IPS-11a (cell line): ENCODE measurements at regions not wholly inside any gene's neighbourhood (a gene's known extent, or its start where the extent isn't known, plus 50 kb on each side); places are given as distances from the start of the nearest gene placed in this dataset.

Experiments used
- H3K4me3 ChIP-seq: one replicate; pipeline ENCODE4 v1.5.1; 2013; ENCODE audit warnings: low read depth, low read length, control low read depth

GRCh38 chr3:106167728-106168127 is 298.9 kb upstream of the CBLB start:
- H3K4me3 ChIP-seq, result no peak overlapping the region

- H3K4me3 ChIP-seq, result no peak overlapping the region
These were observed 300.3 kb upstream of the CBLB start for GRCh38 chr3:106168962-106169750.

DNA sequence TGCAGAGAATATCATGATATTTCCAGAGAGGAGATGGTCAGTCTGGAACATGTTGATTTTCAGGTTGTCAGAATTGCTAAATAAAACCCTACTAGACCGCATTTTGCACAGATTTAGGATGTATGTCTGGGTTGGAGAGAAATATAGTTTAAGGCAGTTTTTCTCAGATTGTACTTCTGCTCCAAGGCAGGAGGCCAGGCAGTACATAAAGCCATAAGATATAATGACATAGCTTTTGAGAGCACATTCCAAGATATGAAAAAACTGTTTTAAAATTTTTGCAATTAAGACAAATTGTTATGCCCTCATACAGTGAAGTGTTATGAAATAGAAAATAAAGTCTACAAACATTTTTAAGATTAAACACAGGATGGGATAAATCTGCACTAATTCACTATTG is 301.8 kb upstream of the CBLB start:
- H3K4me3 ChIP-seq, result no peak overlapping the region

- H3K4me3 ChIP-seq, result no peak overlapping the region
These were observed 303.3 kb upstream of the CBLB start for GRCh38 chr3:106172101-106172500.

DNA sequence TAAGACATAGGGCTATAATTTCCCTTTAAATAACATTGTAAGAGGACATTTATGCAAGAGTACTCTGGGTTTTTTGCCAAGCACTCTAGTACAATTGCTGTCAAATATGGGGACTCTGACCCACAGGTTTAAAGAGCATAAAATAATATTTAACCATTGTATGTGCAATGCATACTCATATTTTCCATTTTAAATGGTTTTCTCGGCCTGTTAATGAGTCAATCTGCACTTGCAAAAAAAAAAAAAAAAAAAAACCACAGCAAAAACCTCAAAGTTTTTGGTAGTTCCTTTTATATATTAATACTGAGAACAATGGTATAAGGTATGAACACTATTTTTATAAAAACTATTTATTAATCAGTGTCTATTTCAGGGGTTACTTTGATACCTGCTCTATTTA is 304.0 kb upstream of the CBLB start:
- no peak overlapping the region for H3K4me3 ChIP-seq

DNA sequence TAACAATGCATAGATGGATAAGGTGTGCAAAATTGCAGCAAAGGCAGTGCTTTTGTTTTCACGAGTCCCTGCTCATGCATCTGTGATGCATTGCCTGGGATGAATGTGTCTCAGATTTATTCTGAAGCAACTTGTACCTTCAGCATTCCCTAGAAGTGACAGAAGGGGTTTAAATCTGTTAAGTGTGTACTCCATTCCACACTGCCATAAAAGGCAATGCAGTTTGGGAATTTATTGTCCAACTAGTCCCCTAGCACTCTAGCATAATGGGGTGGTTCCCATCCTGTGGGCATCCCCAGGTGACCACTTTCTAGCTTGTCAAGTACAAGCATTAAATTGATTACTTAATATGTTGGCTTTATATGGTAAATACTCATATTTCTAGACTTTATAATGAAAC is 306.5 kb upstream of the CBLB start:
- H3K4me3 ChIP-seq, result no peak overlapping the region

DNA sequence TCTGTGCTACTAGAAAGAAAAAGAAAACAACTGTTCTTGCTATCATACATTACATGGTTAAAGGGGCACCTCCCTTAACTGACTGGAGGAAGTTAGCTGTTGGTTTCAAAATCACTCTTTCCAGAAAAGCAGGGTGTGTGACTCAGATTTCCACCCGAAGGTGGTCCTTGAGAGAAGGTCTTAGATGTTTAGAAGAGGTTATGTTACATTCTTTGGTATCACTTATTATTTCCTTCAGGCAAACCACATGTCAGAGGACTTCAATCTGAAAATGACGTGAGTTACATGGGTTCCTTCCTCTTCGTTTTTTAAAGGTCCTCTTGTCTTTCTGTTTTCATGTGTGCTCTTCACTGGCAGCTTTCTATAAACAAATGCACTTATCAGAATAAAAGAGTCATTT is 307.9 kb upstream of the CBLB start:
- H3K4me3 ChIP-seq, result no peak overlapping the region

DNA sequence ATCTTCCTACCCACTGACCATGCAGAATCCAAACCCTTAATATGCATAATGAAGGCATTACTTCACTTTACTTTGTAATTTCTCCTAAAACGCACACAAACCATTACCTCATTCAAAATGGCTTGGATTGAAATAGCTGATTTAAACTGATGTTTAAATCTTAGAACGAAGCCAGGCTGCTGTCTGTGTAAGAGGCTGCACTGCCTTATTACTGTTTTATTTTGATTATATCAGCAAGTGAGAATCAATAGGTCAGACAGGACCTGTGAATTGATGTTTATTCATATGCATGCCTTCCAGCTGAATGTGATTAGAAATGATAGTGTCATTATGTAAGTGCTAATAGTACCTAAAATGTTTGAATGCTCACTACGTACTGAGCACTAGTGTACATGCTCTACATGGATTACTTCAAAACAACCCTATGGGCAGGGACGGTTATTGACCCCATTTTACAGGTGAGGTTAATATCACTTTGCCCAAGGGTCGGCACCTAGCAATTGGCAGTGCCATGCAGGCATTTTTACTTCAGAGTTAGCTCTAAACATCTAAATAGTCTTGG is 314.2 kb upstream of the CBLB start:
- H3K4me3 ChIP-seq, result no peak overlapping the region

DNA sequence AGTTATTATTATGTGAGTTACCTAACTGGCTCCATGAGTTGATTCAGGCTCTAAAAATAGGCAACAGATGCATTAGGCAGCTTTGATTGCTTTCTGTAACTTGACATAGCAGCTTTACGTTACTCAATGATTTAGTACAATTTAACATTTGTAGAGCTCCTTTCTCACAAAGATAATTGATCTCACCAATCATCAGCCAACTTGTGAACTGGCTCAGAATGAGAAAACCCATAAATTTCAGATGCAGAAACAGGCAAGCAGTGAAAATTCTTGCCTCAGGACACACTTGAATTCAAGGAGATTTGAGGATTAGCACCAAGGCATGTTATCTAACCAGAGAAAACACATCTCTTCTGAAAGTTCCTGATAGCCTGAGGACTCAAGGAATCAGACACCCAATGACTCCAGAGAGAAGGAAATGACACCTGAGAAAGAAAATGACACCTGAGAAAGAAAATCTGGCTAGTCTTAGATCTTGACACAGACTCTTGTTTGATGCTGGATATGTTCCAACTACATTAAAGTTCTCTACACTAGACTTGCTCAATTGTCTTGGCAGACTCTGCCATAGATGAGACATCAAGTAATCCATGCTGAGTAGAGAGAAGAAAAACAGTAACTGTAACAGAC is 315.1 kb upstream of the CBLB start:
- H3K4me3 ChIP-seq, result no peak overlapping the region

DNA sequence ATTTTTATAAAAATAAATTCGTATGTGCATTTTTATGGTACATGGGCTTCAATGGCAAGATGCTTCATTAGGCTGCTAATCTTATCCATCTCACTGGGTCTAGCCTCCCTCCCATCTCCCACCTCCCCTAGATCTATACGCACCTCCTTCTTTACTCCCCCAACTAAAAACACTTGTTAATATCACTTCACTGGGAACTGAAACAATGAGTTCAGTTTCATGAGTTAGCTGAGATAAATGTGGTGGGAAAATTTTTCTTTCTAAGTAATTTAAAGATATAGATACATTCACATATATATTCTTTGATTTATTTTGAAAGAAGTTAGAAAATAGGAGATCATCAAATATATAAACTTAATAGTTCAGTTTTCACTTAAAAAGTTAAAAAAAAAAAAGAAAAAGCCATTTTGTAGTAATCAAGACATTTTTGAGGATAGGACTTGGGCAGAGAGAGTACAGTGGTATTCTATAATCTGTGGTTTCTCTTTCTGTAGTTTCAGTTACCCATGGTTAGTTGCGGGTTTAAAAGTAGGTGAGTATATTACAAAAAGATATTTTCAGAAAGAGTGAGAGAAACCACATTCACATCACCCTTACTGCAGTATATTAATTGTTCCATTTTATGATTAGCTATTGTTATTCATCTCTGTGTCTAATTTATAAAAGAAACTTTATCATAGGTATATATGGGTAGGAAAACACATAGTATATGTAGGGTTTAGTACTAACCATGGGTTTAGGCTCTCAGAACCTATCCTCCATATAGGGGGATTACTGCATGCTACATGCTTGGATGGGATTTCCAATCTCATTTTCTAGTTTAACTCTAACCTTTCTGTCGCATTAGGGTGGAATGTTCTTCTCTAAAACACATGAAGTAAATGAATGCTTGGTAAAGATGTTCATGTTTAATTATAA is 316.0 kb upstream of the CBLB start:
- H3K4me3 ChIP-seq, result no peak overlapping the region

DNA sequence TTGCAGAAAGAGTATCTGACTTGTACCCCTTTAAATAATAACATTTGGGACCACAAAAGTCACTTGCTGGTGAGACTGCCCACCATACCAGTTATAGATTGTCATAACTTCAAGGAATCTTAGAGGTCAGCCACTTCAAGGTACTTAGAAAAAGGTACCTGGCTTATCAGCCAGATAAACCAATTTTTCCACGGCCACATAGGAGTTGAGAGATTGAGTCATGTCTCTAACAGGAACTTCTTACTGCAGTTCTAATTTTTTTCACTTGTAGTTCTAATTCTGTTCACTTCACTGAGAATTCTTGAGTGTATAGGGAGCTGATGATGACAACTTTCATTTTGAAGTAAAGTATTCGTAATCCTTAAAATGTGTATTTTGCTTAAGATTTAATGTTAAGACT is 317.1 kb upstream of the CBLB start:
- no peak overlapping the region for H3K4me3 ChIP-seq

GRCh38 chr3:106190296-106190695 is 321.5 kb upstream of the CBLB start:
- H3K4me3 ChIP-seq, result no peak overlapping the region

DNA sequence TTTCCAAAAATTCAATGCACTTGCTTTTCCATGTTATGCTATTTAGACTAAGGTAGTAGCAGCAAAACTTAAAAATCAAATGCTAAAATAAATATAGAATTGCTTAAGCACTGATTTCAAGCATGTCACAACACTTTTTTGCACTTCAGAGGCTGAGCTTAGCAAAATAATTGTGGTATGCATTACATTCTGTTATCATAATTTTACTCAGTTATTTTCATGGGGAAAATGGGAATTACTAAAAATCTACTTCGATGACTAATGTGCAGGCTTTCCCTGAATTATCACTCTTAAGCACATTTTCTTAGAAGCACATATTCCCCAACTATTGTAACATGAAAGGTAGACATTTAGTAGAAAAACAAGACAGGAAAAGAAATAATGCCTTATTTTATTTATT is 322.4 kb upstream of the CBLB start:
- H3K4me3 ChIP-seq, result no peak overlapping the region

DNA sequence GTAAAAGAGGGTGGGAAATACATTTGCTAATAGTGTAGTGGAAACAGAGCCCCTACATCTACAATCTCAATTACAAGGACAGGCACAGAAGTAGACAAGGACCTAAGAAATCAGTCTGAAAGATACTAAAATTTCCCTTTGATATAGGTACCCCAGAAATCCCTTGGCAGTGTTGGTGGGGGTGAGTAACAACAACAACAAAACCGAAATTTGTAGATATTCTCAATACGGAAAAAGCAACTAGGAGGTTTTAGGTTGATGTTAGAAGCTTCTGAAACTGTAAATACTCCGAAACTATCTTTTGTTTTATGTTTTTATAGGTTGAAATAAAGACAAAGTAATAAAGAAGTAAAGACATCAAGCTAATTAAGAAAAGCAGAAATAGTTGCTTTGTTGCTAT is 323.1 kb upstream of the CBLB start:
- H3K4me3 ChIP-seq, result no peak overlapping the region

DNA sequence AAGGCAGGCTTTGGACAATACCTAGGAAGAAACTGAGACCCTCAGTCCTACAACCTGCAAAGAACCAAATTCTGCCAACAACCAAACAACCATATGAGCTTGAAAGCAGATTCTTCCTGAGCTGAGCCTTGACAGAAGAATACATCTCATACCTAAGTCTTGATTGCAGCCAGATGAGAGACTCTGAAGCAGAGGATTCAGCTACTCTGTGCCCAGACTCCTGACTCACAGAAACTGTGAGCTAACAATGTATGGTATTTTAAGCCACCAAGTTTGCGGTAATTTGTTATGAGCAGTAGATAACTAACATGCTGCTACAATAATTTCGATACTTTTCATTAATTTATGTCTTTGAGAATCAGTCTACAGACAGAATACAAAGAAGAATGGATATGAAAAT is 325.1 kb upstream of the CBLB start:
- H3K4me3 ChIP-seq, result no peak overlapping the region

- H3K4me3 ChIP-seq, result no peak overlapping the region
These were observed 325.9 kb upstream of the CBLB start for GRCh38 chr3:106194726-106195125.

DNA sequence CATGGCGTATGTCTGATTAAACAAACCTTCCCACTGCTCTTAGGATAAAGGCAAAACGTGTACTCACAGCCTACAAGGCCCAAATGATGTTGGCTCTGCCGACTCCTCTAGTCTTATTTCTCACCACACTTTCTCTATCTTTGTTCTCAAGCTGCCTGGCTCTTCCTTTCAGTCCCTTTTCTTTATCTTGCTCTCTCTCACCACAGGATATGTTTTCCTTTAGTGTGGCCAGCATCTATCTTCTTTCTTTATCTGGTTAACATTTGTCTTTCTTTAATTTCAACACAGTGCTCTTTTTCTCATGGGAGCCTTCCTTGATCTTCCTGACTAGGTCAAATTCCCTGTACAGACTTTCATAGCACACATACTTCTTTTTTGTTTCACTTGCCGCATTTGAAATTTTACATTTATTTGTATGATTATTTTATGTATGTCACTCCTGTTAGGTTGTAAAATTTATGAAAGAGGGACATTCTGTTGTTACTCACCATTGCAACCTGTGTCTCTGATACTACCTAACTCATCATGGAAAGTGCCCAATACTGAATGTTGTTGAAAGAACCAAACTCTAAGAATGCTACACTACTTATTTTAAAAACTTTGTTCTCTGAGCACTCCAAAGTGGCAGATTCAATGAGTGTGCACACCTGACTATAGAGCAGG is 328.9 kb upstream of the CBLB start:
- H3K4me3 ChIP-seq, result no peak overlapping the region

DNA sequence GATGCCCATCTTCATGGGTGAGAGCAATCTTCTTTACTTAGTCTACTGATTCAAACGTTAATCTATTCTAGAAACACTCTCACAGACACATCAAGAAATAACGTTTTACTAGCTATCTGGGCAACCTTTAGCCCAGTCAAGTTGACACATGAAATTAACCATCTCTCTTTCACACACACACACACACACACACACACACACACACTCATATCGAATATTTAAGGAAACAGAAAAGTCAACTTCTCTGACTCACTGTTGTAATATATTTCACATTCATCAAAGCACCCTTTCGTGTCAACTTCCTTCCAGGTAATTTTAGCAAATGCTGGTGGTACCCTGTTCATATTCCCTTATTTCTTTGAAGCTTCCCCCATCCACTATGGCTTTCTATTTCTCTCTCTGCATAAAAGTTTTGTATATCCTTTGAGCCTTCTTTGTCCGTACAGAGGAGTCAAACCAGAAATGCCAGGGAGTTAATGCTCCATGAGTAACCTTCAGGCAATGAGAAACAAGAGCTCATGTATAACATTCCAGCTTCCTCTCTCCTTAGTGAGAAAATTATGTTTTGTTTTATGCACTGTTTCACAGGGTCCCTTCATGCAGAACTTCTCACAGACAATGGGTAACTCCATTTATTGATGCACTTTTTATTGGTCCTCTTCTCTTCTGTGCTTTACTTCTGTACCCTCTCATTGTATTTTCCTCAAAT is 335.5 kb upstream of the CBLB start:
- no peak overlapping the region for H3K4me3 ChIP-seq

DNA sequence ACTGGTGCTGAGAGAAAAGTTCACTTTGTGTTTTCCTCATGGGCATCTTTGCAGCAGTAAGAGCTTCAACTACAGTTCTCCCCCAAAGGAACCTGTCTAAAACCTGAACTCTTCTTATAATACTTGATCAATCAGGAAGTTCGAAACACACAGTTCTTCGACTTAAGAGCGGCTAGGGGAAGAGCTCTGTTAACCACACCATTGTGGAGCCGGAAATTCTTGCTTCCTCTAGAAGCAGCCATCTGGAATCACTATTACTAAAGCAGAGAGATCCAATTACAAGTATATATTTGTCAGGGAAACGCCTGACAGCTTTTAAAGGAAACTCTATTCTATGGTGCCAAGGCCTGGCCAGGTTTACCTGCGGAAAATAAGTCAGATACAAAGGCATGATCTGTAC is 337.3 kb upstream of the CBLB start:
- H3K4me3 ChIP-seq, result no peak overlapping the region

DNA sequence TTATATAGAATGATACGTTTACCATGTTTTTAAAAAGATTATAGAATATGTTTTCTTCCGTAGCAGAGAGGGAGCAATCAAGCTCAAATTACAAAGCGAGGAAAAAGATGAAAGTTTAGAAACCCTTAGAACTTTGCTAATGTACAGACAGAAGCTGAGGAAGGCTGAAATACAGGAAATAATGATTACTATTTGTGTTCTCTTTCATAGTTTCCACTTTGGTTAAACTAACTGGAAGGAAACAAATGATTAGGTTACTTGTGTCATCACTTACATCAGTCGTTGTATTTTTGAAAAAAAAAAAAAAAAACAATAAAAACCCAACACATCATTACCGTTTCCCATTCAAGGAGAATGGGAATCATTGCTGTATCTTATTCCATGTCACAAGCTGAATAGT is 337.8 kb upstream of the CBLB start:
- no peak overlapping the region for H3K4me3 ChIP-seq
